IMR-90 (cell line): ENCODE measurements at regions not wholly inside any gene's neighbourhood (a gene's known extent, or its start where the extent isn't known, plus 50 kb on each side); places are given as distances from the start of the nearest gene placed in this dataset.

ENCODE experiments used
- ATAC-seq: fragments of 200-7000 bp; cut with Tn5 transposase; 2 replicates; pipeline ENCODE4 v1.9.1; 2020; ENCODE audit warnings: low read depth, mild to moderate bottlenecking, moderate library complexity
- BruUV-seq: library from RNA; stranded (reverse); fragments of 400-500 nt; replicated peaks from 2 replicates; lab custom pipeline; 2021; lab: Mats Ljungman, UMichigan
- CTCF ChIA-PET: fragments of 300-600 bp; formaldehyde crosslinking; extraction: SDS; loops from one replicate; lab custom pipeline; 2021; ENCODE audit warnings: antibody characterized with exemption; lab: Yijun Ruan, JAX
- POLR2A ChIA-PET: fragments of 300-600 bp; sonication (Branson Sonifier 250); formaldehyde crosslinking; loops from one replicate; lab custom pipeline; 2022; ENCODE audit warnings: antibody characterized with exemption; ENCODE audit not compliant: unreplicated experiment; lab: Charles Lee
- DNase-seq: peaks from one replicate; pipeline ENCODE4 v3.0.0; 2013
- H2AFZ ChIP-seq: replicated peaks from 2 replicates; pipeline ENCODE3; 2013; ENCODE audit warnings: low read length, mild to moderate bottlenecking; ENCODE audit not compliant: poor library complexity
- H2AK5ac ChIP-seq: 2 replicates; pipeline ENCODE4 v1.6.1; 2013; ENCODE audit warnings: low read depth, low read length, inconsistent platforms
- H2AK9ac ChIP-seq: replicated peaks from 2 replicates; pipeline ENCODE3; 2013; ENCODE audit warnings: mild to moderate bottlenecking, low read depth, low read length, moderate library complexity; ENCODE audit not compliant: poor library complexity
- H2BK120ac ChIP-seq: 2 replicates; pipeline ENCODE4 v1.6.1; 2013; ENCODE audit warnings: low read depth, low read length, inconsistent platforms
- H2BK15ac ChIP-seq: 3 replicates; pipeline ENCODE4 v1.6.1; 2013; ENCODE audit warnings: low read depth, low read length, inconsistent platforms
- H2BK20ac ChIP-seq: 2 replicates; pipeline ENCODE4 v1.6.1; 2013; ENCODE audit warnings: low read depth, mild to moderate bottlenecking, inconsistent platforms, low read length, moderate library complexity
- H2BK5ac ChIP-seq: 2 replicates; pipeline ENCODE4 v1.6.1; 2013; ENCODE audit warnings: mild to moderate bottlenecking, low read depth, low read length, inconsistent platforms; ENCODE audit not compliant: poor library complexity, severe bottlenecking
- H3K14ac ChIP-seq: replicated peaks from 2 replicates; pipeline ENCODE4 v1.6.1; 2013; ENCODE audit warnings: low read depth, low read length, inconsistent platforms
- H3K18ac ChIP-seq: 2 replicates; pipeline ENCODE4 v1.6.1; 2013; ENCODE audit warnings: low read depth, low read length, control low read depth
- H3K23ac ChIP-seq: 2 replicates; pipeline ENCODE4 v1.6.1; 2013; ENCODE audit warnings: low read depth, low read length, inconsistent platforms
- H3K27ac ChIP-seq: 2 replicates; pipeline ENCODE4 v1.5.1; 2013; ENCODE audit warnings: mild to moderate bottlenecking, control low read depth, low read length; ENCODE audit not compliant: insufficient read depth
- H3K27me3 ChIP-seq: 2 replicates; pipeline ENCODE4 v1.6.1; 2013; ENCODE audit warnings: low read length; ENCODE audit not compliant: control insufficient read depth, insufficient read depth
- H3K36me3 ChIP-seq: 2 replicates; pipeline ENCODE4 v1.6.1; 2013; ENCODE audit warnings: low read length, mixed read lengths; ENCODE audit not compliant: control insufficient read depth, insufficient read depth
- H3K4ac ChIP-seq: 2 replicates; pipeline ENCODE4 v1.6.1; 2013; ENCODE audit warnings: low read depth, low read length, inconsistent platforms
- H3K4me1 ChIP-seq: 2 replicates; pipeline ENCODE4 v1.6.1; 2013; ENCODE audit warnings: low read length, mixed read lengths; ENCODE audit not compliant: control insufficient read depth, insufficient read depth
- H3K4me2 ChIP-seq: 2 replicates; pipeline ENCODE4 v1.6.1; 2013; ENCODE audit warnings: low read depth, mild to moderate bottlenecking, control low read depth, low read length, moderate library complexity
- H3K4me3 ChIP-seq: 2 replicates; pipeline ENCODE4 v1.5.1; 2013; ENCODE audit warnings: low read depth, mild to moderate bottlenecking, control low read depth, low read length, moderate library complexity; ENCODE audit not compliant: insufficient read depth
- H3K56ac ChIP-seq: 2 replicates; pipeline ENCODE4 v1.6.1; 2013; ENCODE audit warnings: low read length, inconsistent platforms; ENCODE audit not compliant: insufficient read depth; ENCODE audit errors: extremely low read depth
- H3K79me1 ChIP-seq, 2 experiments: 2 replicates each; pipeline ENCODE4 v1.6.1; 2013; ENCODE audit warnings: low read length in 2 of 2, inconsistent platforms in 1 of 2, low read depth in 1 of 2
- H3K9ac ChIP-seq: 2 replicates; pipeline ENCODE4 v1.6.1; 2013; ENCODE audit warnings: low read depth, low read length, control low read depth
- H3K9me1 ChIP-seq: 2 replicates; pipeline ENCODE4 v1.6.1; 2013; ENCODE audit warnings: low read length, inconsistent platforms; ENCODE audit not compliant: insufficient read depth
- H3K9me3 ChIP-seq: 2 replicates; pipeline ENCODE4 v1.6.1; 2013; ENCODE audit warnings: low read length; ENCODE audit not compliant: control insufficient read depth, insufficient read depth
- H4K20me1 ChIP-seq: 2 replicates; pipeline ENCODE4 v1.6.1; 2013; ENCODE audit warnings: low read length, inconsistent platforms; ENCODE audit not compliant: insufficient read depth
- H4K5ac ChIP-seq: 2 replicates; pipeline ENCODE4 v1.6.1; 2013; ENCODE audit warnings: mild to moderate bottlenecking, low read depth, low read length, control low read depth
- H4K8ac ChIP-seq, 2 experiments: 2 replicates each; pipeline ENCODE4 v1.6.1; 2013; ENCODE audit warnings: low read depth in 2 of 2, low read length in 2 of 2, control low read depth in 1 of 2, inconsistent platforms in 1 of 2
- H4K91ac ChIP-seq: 2 replicates; pipeline ENCODE4 v1.6.1; 2013; ENCODE audit warnings: low read depth, low read length, inconsistent platforms; ENCODE audit not compliant: insufficient read depth
- BHLHE40 ChIP-seq: fragments of 150-350 bp; IDR thresholded peaks from 2 replicates; pipeline ENCODE4 v1.6.1; 2016; ENCODE audit warnings: mild to moderate bottlenecking, low read depth, low read length
- CEBPB ChIP-seq: IDR thresholded peaks from 2 replicates; pipeline ENCODE4 v1.6.1; 2012; ENCODE audit warnings: low read depth, low read length, improper control_type of control experiment
- CHD1 ChIP-seq: IDR thresholded peaks from 2 replicates; pipeline ENCODE4 v1.6.1; 2012; ENCODE audit warnings: low read depth, low read length, improper control_type of control experiment
- ELK1 ChIP-seq: fragments of 150-350 bp; IDR thresholded peaks from 2 replicates; pipeline ENCODE4 v1.6.1; 2016; ENCODE audit warnings: low read depth, mild to moderate bottlenecking, low read length, moderate library complexity, borderline replicate concordance
- FOS ChIP-seq: fragments of 150-350 bp; IDR thresholded peaks from 2 replicates; pipeline ENCODE4 v1.6.1; 2016; ENCODE audit warnings: low read depth, low read length
- MAFK ChIP-seq: IDR thresholded peaks from 2 replicates; pipeline ENCODE4 v1.6.1; 2012; ENCODE audit warnings: low read depth, low read length, improper control_type of control experiment
- MAZ ChIP-seq: IDR thresholded peaks from 2 replicates; pipeline ENCODE4 v1.6.1; 2012; ENCODE audit warnings: low read depth, mild to moderate bottlenecking, low read length, improper control_type of control experiment, moderate library complexity, borderline replicate concordance
- MXI1 ChIP-seq: IDR thresholded peaks from 2 replicates; pipeline ENCODE4 v1.6.1; 2012; ENCODE audit warnings: low read depth, mild to moderate bottlenecking, low read length, moderate library complexity, borderline replicate concordance
- NFE2L2 ChIP-seq: fragments of 150-350 bp; IDR thresholded peaks from 2 replicates; pipeline ENCODE4 v1.6.1; 2016; ENCODE audit warnings: low read depth, mild to moderate bottlenecking, low read length
- POLR2A ChIP-seq: IDR thresholded peaks from 2 replicates; pipeline ENCODE4 v1.6.1; 2012; ENCODE audit warnings: mild to moderate bottlenecking, low read depth, low read length
- RAD21 ChIP-seq: IDR thresholded peaks from 2 replicates; pipeline ENCODE4 v1.6.1; 2012; ENCODE audit warnings: low read length, improper control_type of control experiment
- RCOR1 ChIP-seq: IDR thresholded peaks from 2 replicates; pipeline ENCODE4 v1.6.1; 2012; ENCODE audit warnings: mild to moderate bottlenecking, low read length, improper control_type of control experiment; ENCODE audit not compliant: insufficient replicate concordance
- RFX5 ChIP-seq: IDR thresholded peaks from 2 replicates; pipeline ENCODE4 v1.8.0; 2012; ENCODE audit warnings: low read depth, mild to moderate bottlenecking, low read length, moderate library complexity
- SMC3 ChIP-seq: fragments of 150-350 bp; IDR thresholded peaks from 2 replicates; pipeline ENCODE4 v1.6.1; 2016; ENCODE audit warnings: low read depth, mild to moderate bottlenecking, antibody characterized with exemption, low read length, moderate library complexity
- USF2 ChIP-seq: fragments of 150-350 bp; IDR thresholded peaks from 2 replicates; pipeline ENCODE4 v1.6.1; 2017; ENCODE audit warnings: mild to moderate bottlenecking, antibody characterized with exemption, low read length, low read depth
- WGBS, 2 experiments: methylation state at CpG; one replicate each; pipeline versions ENCODE4 v1.1.5 to v1.1.7; 2013; ENCODE audit warnings: missing lambda C conversion rate in 2 of 2; ENCODE audit not compliant: insufficient read length in 1 of 2; ENCODE audit errors: extremely low coverage in 2 of 2; 5-methylcytosine and 5-hydroxymethylcytosine counted together
- dilution Hi-C: fragments of 300-500 bp; cut with HindIII; formaldehyde crosslinking; loops from one replicate; pipeline ENCODE4 v1.14.3; 2018; ENCODE audit warnings: low sequenced_read_pairs; ENCODE audit not compliant: unreplicated experiment
- in situ Hi-C: fragments of 300-500 bp; cut with MboI; formaldehyde crosslinking; loops from 3 replicates; pipeline ENCODE4 v1.14.3; 2019; ENCODE audit warnings: low sequenced_read_pairs, inconsistent platforms, mixed read lengths
- intact Hi-C: fragments of 100-400 bp; cut with micrococcal nuclease; formaldehyde crosslinking; loops from 2 replicates; pipeline ENCODE4 v1.10.0; 2022
- TF ChIP-seq, protein P1 (sequence below): conservative IDR thresholded peaks from 2 replicates; pipeline ENCODE4 v1.5.1; 2012; ENCODE audit warnings: mild to moderate bottlenecking, low read depth, low read length, improper control_type of control experiment

DNA sequence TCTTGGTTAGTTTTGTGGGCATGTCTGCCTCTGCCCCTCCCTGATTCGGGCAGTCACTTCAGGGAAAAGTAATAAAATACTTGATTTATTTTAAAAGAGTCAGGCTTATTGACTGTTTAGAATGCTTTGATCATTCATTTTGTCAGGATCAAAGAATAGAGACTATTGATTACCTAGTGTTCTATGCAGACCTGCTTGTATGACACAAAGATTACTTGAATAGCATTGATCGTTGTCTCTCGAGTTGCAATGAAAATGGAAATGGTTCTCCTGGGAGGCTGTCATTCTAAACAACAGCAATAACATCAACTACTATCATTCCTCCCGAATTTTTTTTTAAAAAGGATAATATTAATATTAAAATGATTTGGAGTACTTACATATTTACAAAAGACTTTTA, 133.2 kb upstream of the DMAC1 start:
- no peak overlapping the region for H4K91ac ChIP-seq
- CTCF ChIA-PET: no interaction called here
- no peaks in the 10 kb centered on the region for H3K9me1 ChIP-seq
- no peak overlapping the region for H3K23ac ChIP-seq
- no peaks in the 10 kb centered on the region; the same call in none of the 2 replicates for H3K9me3 ChIP-seq
- no peak overlapping the region for H2AK9ac ChIP-seq
- H3K56ac ChIP-seq: no peak overlapping the region
- no TSS peak for BruUV-seq
- H3K27ac ChIP-seq: no peak overlapping the region
- no peak overlapping the region for H2BK5ac ChIP-seq
- no peak overlapping the region for H3K18ac ChIP-seq
- no CpG with 5 or more reads among the region's 4 CpGs for WGBS, 2 experiments
- no peaks in the 10 kb centered on the region for H3K27me3 ChIP-seq
- no peak for TF ChIP-seq FOS
- no peak for TF ChIP-seq ELK1
- TF ChIP-seq, protein P1, sequence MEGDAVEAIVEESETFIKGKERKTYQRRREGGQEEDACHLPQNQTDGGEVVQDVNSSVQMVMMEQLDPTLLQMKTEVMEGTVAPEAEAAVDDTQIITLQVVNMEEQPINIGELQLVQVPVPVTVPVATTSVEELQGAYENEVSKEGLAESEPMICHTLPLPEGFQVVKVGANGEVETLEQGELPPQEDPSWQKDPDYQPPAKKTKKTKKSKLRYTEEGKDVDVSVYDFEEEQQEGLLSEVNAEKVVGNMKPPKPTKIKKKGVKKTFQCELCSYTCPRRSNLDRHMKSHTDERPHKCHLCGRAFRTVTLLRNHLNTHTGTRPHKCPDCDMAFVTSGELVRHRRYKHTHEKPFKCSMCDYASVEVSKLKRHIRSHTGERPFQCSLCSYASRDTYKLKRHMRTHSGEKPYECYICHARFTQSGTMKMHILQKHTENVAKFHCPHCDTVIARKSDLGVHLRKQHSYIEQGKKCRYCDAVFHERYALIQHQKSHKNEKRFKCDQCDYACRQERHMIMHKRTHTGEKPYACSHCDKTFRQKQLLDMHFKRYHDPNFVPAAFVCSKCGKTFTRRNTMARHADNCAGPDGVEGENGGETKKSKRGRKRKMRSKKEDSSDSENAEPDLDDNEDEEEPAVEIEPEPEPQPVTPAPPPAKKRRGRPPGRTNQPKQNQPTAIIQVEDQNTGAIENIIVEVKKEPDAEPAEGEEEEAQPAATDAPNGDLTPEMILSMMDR: no peak
- TF ChIP-seq BHLHE40: no peak
- no peak for TF ChIP-seq CHD1
- TF ChIP-seq RCOR1: no peak
- TF ChIP-seq CEBPB: no peak
- no peak for TF ChIP-seq RFX5
- no peak for TF ChIP-seq NFE2L2
- no peak for TF ChIP-seq MAZ
- no peak for TF ChIP-seq POLR2A
- no peak for TF ChIP-seq MAFK
- no peak for TF ChIP-seq USF2
- no peak for TF ChIP-seq MXI1
- no peak for TF ChIP-seq SMC3
- TF ChIP-seq RAD21: no peak
- H4K5ac ChIP-seq: no peak overlapping the region
- no peaks in the 10 kb centered on the region for H4K20me1 ChIP-seq
- H3K4ac ChIP-seq: no peak overlapping the region
- no peak overlapping the region for H2BK15ac ChIP-seq
- no peak overlapping the region for H3K14ac ChIP-seq
- intact Hi-C loops (no loop called here), in situ Hi-C loops (no loop called here), dilution Hi-C loops (no loop called here)
- H3K36me3 ChIP-seq: no peaks in the 10 kb centered on the region
- POLR2A ChIA-PET: no interaction called here
- no peak overlapping the region for H2BK20ac ChIP-seq
- no peak overlapping the region for H3K9ac ChIP-seq
- no peak overlapping the region for H2AK5ac ChIP-seq
- no peaks in the 10 kb centered on the region for H3K79me1 ChIP-seq
- no peak overlapping the region for H3K4me3 ChIP-seq
- no peak for DNase-seq
- H2BK120ac ChIP-seq: no peak overlapping the region
- no peak overlapping the region for H3K4me2 ChIP-seq
- ATAC-seq: no peak
- no peak overlapping the region for H4K8ac ChIP-seq
- H3K4me1 ChIP-seq: no peaks in the 10 kb centered on the region
- H2AFZ ChIP-seq: no peak overlapping the region
